BJ (cell line): ENCODE measurements at regions not wholly inside any gene's neighbourhood (a gene's known extent, or its start where the extent isn't known, plus 50 kb on each side); places are given as distances from the start of the nearest gene placed in this dataset.

ENCODE experiments used
- CTCF ChIA-PET: fragments of 350-600 bp; formaldehyde crosslinking; extraction: SDS; loops from one replicate; lab custom pipeline; 2021; ENCODE audit warnings: antibody characterized with exemption, inconsistent platforms; lab: Yijun Ruan, JAX
- POLR2A ChIA-PET: fragments of 300-600 bp; sonication (Branson Sonifier 250); formaldehyde crosslinking; extraction: SDS; loops from one replicate; lab custom pipeline; 2021; ENCODE audit warnings: antibody characterized with exemption; lab: Charles Lee
- DNase-seq: peaks from one replicate; pipeline ENCODE4 v3.0.0-alpha.2; 2011; ENCODE audit warnings: low read depth
- H3K27me3 ChIP-seq: 2 replicates; pipeline ENCODE4 v1.6.0; 2011; ENCODE audit warnings: low read length; ENCODE audit not compliant: control insufficient read depth, insufficient read depth
- H3K36me3 ChIP-seq: 2 replicates; pipeline ENCODE4 v1.5.1; 2011; ENCODE audit warnings: low read length; ENCODE audit not compliant: control insufficient read depth, insufficient read depth
- H3K4me3 ChIP-seq: 2 replicates; pipeline ENCODE4 v1.5.1; 2011; ENCODE audit warnings: low read depth, mild to moderate bottlenecking, control low read depth, low read length
- TF ChIP-seq, protein P1 (sequence below): IDR thresholded peaks from 2 replicates; pipeline ENCODE4 v1.5.1; 2011; ENCODE audit warnings: low read depth, mild to moderate bottlenecking, control low read depth, inconsistent platforms, low read length, moderate library complexity; ENCODE audit not compliant: insufficient read depth

DNA sequence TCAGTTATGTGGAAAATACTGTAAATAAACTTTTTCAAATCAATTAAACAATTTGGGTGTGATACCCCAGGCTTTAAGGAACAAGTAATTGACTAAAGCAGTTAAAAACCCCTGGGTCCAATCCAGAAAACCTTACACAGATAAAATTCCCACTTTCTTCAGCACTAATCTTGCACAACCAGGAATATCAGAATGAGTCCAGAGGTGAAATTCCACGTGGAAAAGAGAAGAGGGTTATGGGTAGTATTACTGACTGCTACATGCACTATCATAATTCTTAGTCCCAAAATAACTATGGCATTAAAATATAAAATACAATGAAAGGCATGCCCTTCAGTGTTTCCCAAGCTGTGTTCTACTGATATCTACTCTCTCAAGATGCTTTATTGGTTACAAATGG is 135.7 kb upstream of the STEAP4 start:
- Histone ChIP-seq H3K27me3 (no peaks in the 10 kb centered on the region), H3K4me3 (no peak overlapping the region), H3K36me3 (no peaks in the 10 kb centered on the region)
- ChIA-PET CTCF (no interaction called here), POLR2A (no interaction called here)
- TF ChIP-seq, protein P1, sequence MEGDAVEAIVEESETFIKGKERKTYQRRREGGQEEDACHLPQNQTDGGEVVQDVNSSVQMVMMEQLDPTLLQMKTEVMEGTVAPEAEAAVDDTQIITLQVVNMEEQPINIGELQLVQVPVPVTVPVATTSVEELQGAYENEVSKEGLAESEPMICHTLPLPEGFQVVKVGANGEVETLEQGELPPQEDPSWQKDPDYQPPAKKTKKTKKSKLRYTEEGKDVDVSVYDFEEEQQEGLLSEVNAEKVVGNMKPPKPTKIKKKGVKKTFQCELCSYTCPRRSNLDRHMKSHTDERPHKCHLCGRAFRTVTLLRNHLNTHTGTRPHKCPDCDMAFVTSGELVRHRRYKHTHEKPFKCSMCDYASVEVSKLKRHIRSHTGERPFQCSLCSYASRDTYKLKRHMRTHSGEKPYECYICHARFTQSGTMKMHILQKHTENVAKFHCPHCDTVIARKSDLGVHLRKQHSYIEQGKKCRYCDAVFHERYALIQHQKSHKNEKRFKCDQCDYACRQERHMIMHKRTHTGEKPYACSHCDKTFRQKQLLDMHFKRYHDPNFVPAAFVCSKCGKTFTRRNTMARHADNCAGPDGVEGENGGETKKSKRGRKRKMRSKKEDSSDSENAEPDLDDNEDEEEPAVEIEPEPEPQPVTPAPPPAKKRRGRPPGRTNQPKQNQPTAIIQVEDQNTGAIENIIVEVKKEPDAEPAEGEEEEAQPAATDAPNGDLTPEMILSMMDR, result no peak
- DNase-seq, result no peak

GRCh38 chr7:88437132-88437531 is 130.4 kb upstream of the STEAP4 start:
- CTCF ChIA-PET, result no interaction called here
- Histone ChIP-seq H3K36me3 (no peaks in the 10 kb centered on the region), H3K4me3 (no peak overlapping the region), H3K27me3 (no peaks in the 10 kb centered on the region)
- POLR2A ChIA-PET, result no interaction called here
- TF ChIP-seq, protein P1, result no peak
- DNase-seq, result no peak

DNA sequence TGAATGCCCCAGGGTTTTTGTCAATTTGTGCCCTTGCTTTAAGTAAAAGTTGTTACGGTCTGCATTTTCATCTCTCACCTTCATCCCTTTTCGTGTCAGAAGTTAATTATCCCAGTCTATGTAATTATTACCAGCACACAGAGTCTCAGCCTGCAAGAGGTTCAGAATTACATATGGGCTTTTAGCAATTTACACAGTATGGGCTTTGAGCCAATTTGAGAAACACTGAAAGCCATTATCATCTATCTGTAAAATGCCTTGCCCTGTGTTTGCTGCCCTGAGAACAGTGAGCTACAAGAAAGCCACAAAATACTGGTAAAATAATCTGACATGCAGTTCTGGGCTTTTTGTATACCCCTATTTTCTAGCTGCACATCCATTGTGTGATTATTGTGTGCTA is 125.6 kb upstream of the STEAP4 start:
- DNase-seq, result no peak
- TF ChIP-seq, protein P1, result no peak
- Histone ChIP-seq H3K36me3 (no peaks in the 10 kb centered on the region), H3K4me3 (no peak overlapping the region), H3K27me3 (no peaks in the 10 kb centered on the region)
- ChIA-PET CTCF (no interaction called here), POLR2A (no interaction called here)

- CTCF ChIA-PET, result no interaction called here
- POLR2A ChIA-PET, result no interaction called here
- H3K4me3 ChIP-seq, result no peak overlapping the region
- H3K27me3 ChIP-seq, result no peaks in the 10 kb centered on the region
- no peaks in the 10 kb centered on the region for H3K36me3 ChIP-seq
- TF ChIP-seq, protein P1, result no peak
- no peak for DNase-seq
Measured at GRCh38 chr7:88431882-88432281, 125.2 kb upstream of the STEAP4 start.

DNA sequence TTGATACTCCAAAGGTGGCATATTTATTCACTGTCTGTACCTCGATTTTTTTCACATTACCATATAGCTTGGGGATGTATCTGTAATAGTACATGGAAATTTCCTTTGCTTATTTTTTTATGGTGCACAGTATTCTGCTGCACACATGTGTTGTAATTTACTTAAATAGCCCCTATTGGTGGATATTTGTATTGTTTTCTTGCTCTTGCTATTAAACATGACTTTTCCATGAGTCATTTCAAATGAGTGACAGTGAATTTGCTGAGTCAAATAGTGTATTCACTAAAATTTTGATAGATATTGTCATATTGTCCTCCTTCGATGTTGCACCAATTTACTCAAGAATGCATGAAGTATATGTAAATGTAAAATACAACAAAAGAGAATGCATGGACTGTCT is 122.7 kb upstream of the STEAP4 start:
- CTCF ChIA-PET, result no interaction called here
- Histone ChIP-seq H3K27me3 (no peaks in the 10 kb centered on the region), H3K36me3 (no peaks in the 10 kb centered on the region), H3K4me3 (no peak overlapping the region)
- TF ChIP-seq, protein P1, result no peak
- POLR2A ChIA-PET, result no interaction called here
- no peak for DNase-seq
